Brain microvascular endothelial cell (primary cell): ENCODE measurements at regions not wholly inside any gene's neighbourhood (a gene's known extent, or its start where the extent isn't known, plus 50 kb on each side); places are given as distances from the start of the nearest gene placed in this dataset.
A peak's percentile ranks its signal among the peaks of the same experiment; 100 is the strongest.

Source experiments
- DNase-seq: peaks from one replicate; pipeline ENCODE4 v3.0.0-alpha.2; 2020
- H3K27ac ChIP-seq: fragments of 250-450 bp; sonication (Bioruptor Pico); 2 replicates; pipeline ENCODE4 v1.5.1; 2020; ENCODE audit warnings: mild to moderate bottlenecking, moderate library complexity
- H3K27me3 ChIP-seq: fragments of 250-450 bp; sonication (Bioruptor Pico); replicated peaks from 2 replicates; pipeline ENCODE4 v1.5.1; 2020; ENCODE audit warnings: mild to moderate bottlenecking
- H3K36me3 ChIP-seq: fragments of 250-450 bp; sonication (Bioruptor Pico); replicated peaks from 2 replicates; pipeline ENCODE4 v1.5.1; 2020; ENCODE audit warnings: mild to moderate bottlenecking
- H3K4me3 ChIP-seq: 2 replicates; pipeline ENCODE4 v1.5.1; 2011; ENCODE audit warnings: low read depth, mild to moderate bottlenecking, control low read depth, low read length, moderate library complexity
- CTCF ChIP-seq: IDR thresholded peaks from 2 replicates; pipeline ENCODE4 v1.5.1; 2011; ENCODE audit warnings: low read depth, mild to moderate bottlenecking, moderate library complexity, low read length, control low read depth, inconsistent platforms; ENCODE audit errors: missing control alignments
- in situ Hi-C: cut with HindIII; loops from 2 replicates; pipeline ENCODE4 v1.10.0; 2017; ENCODE audit warnings: low sequenced_read_pairs, low pct_ligation_motif_present

GRCh38 chrX:46447384-46447783 lies 97.8 kb downstream of the ZNF674 start:
- DNase-seq, result no peak
- TF ChIP-seq CTCF, result no peak
- H3K27ac ChIP-seq, result peak overlapping the region; percentile 86
- H3K36me3 ChIP-seq, result no peaks in the 10 kb centered on the region
- in situ Hi-C loops, result no loop called here
- H3K27me3 ChIP-seq, result no peaks in the 10 kb centered on the region
- H3K4me3 ChIP-seq, result peak overlapping the region; percentile 76

- no peak for TF ChIP-seq CTCF
- Histone ChIP-seq H3K36me3 (no peaks in the 10 kb centered on the region), H3K27me3 (no peaks in the 10 kb centered on the region), H3K27ac (peak overlapping the region; percentile 86), H3K4me3 (peak overlapping the region; percentile 76)
- DNase-seq, result peak; percentile 60
- in situ Hi-C loops, result no loop called here
Measured at GRCh38 chrX:46446727-46447378, 98.4 kb downstream of the ZNF674 start.

GRCh38 chrX:46444011-46444410 lies 101.2 kb downstream of the ZNF674 start:
- TF ChIP-seq CTCF, result no peak
- H3K27ac ChIP-seq, result no peak overlapping the region
- in situ Hi-C loops, result no loop called here
- DNase-seq, result peak; percentile 69
- no peak overlapping the region for H3K4me3 ChIP-seq
- no peaks in the 10 kb centered on the region for H3K36me3 ChIP-seq
- H3K27me3 ChIP-seq, result no peaks in the 10 kb centered on the region

- DNase-seq, result no peak
- no peak overlapping the region for H3K4me3 ChIP-seq
- no peak overlapping the region for H3K27ac ChIP-seq
- H3K36me3 ChIP-seq, result no peaks in the 10 kb centered on the region
- in situ Hi-C loops, result no loop called here
- H3K27me3 ChIP-seq, result no peaks in the 10 kb centered on the region
- no peak for TF ChIP-seq CTCF
Measured at GRCh38 chrX:46436744-46437143, 108.5 kb downstream of the ZNF674 start.

GRCh38 chrX:46433892-46434291 lies 111.3 kb downstream of the ZNF674 start:
- no peak overlapping the region for H3K27ac ChIP-seq
- no peak overlapping the region for H3K4me3 ChIP-seq
- TF ChIP-seq CTCF, result no peak
- no peaks in the 10 kb centered on the region for H3K36me3 ChIP-seq
- no peaks in the 10 kb centered on the region for H3K27me3 ChIP-seq
- DNase-seq, result peak; percentile 36
- in situ Hi-C loops, result no loop called here
